ENCODE measurements at regions not wholly inside any gene's neighbourhood (a gene's known extent, or its start where the extent isn't known, plus 50 kb on each side); places are given as distances from the start of the nearest gene placed in this dataset.

- TF ChIP-seq CTCF (IDR thresholded peaks at IDR 0.05) (no peak), POLR2A (IDR thresholded peaks at IDR 0.05) (no peak)
Observed at GRCh38 chr6:120590611-120591010, 743.7 kb downstream of the TBC1D32 start.

All from body of pancreas (tissue), 4 donors.